BE2C (cell line): ENCODE measurements at regions not wholly inside any gene's neighbourhood (a gene's known extent, or its start where the extent isn't known, plus 50 kb on each side); places are given as distances from the start of the nearest gene placed in this dataset.
"Not testable (repeated sequence)": the region's sequence is repeated elsewhere in the genome, so short reads cannot be mapped to it uniquely, and the experiment has no call there.

Experiments used
- DNase-seq: peaks from one replicate; pipeline ENCODE4 v3.0.0-alpha.2; 2020
- H3K27me3 ChIP-seq: fragments of 250-450 bp; sonication (Bioruptor Pico); 2 replicates; pipeline ENCODE4 v1.5.1; 2020; ENCODE audit warnings: mild to moderate bottlenecking
- H3K36me3 ChIP-seq: fragments of 250-450 bp; sonication (Bioruptor Pico); 2 replicates; pipeline ENCODE4 v1.5.1; 2020; ENCODE audit warnings: mild to moderate bottlenecking
- H3K4me1 ChIP-seq: fragments of 250-450 bp; sonication (Bioruptor Pico); 2 replicates; pipeline ENCODE4 v1.5.1; 2020
- H3K4me3 ChIP-seq: 2 replicates; pipeline ENCODE4 v1.5.1; 2011; ENCODE audit warnings: low read depth, low read length
- H3K9me3 ChIP-seq: fragments of 250-450 bp; sonication (Bioruptor Pico); 2 replicates; pipeline ENCODE4 v1.5.1; 2020
- CTCF ChIP-seq: IDR thresholded peaks from 2 replicates; pipeline ENCODE4 v1.5.1; 2012; ENCODE audit warnings: mild to moderate bottlenecking, low read depth, low read length

DNA sequence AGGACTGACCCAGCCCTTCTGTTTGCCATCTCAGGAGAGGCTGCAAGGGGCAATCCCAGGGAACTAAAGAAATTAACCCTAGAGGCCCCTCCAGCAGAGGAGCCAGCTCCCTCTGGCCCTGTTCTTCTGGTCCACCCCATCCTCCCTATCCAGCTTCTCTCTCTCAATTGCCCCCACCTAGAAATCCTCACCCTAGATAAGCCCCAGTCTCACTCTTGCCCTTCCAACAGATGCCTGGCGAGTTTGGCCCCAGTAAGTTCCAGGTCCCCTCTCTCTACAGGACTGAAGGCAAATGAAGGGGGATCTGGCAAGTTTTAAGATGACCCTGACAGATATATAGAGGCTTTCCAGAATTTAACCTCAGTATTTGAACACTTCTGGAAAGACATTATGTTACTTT lies 134.0 kb downstream of the THBS2 start:
- Histone ChIP-seq H3K4me1 (no peaks in the 10 kb centered on the region), H3K27me3 (no peaks in the 10 kb centered on the region), H3K9me3 (no peaks in the 10 kb centered on the region), H3K36me3 (no peaks in the 10 kb centered on the region), H3K4me3 (no peak overlapping the region)
- no peak for TF ChIP-seq CTCF
- DNase-seq: no peak

GRCh38 chr6:169118346-169118830 lies 135.3 kb downstream of the THBS2 start:
- Histone ChIP-seq H3K4me1 (no peaks in the 10 kb centered on the region), H3K4me3 (no peak overlapping the region), H3K27me3 (no peaks in the 10 kb centered on the region), H3K9me3 (no peaks in the 10 kb centered on the region), H3K36me3 (no peaks in the 10 kb centered on the region)
- TF ChIP-seq CTCF: no peak
- no peak for DNase-seq

DNA sequence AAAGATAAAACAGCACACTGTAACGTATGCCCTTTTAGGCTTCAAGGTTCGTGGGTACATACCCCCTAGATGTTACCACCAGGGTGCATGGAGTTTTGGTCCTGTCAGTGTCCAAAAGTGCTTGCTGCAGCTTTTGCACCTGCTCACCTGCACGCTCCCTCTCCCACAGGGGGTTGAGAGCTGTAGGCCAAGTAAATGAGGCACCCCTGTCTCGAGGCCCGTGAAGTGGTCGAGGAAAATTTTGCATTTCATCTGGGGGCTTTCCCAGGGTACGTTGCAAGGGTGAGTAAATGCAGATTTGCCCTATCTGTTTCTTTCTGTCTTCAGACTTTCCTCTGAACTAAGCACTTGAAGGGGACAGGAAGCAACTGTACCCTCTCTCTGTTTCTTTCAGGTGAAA lies 136.0 kb downstream of the THBS2 start:
- no peaks in the 10 kb centered on the region for H3K36me3 ChIP-seq
- H3K4me1 ChIP-seq: no peaks in the 10 kb centered on the region
- H3K27me3 ChIP-seq: no peaks in the 10 kb centered on the region
- H3K9me3 ChIP-seq: no peaks in the 10 kb centered on the region
- DNase-seq: no peak
- TF ChIP-seq CTCF: no peak
- H3K4me3 ChIP-seq: no peak overlapping the region

DNA sequence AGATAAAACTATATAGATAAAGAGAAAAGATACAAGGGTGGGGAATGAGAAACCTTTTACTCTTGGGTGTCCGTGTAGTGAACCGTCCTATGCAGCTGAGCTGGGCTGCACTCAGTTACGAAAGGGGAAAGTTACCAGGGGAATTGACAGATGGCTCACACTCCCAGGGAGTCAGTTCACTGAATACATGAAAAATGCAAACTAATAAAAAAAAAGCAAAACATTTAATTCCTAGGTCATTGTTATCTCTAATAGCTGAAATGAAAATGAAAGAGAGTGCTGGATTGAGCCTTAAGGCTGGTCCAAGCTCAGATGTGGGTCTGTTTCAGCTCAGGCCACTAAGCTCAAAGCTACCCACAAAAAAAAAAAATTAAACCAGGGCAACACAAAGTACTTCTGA lies 138.0 kb downstream of the THBS2 start:
- Histone ChIP-seq H3K9me3 (0 out of 2 replicates have a peak, but pooled peaks cover 2% of the 10 kb centered on the region), H3K36me3 (no peaks in the 10 kb centered on the region), H3K4me1 (no peaks in the 10 kb centered on the region), H3K4me3 (no peak overlapping the region), H3K27me3 (no peaks in the 10 kb centered on the region)
- no peak for DNase-seq
- TF ChIP-seq CTCF: no peak

GRCh38 chr6:169114632-169115031 lies 139.0 kb downstream of the THBS2 start:
- not testable (repeated sequence) for H3K27me3 ChIP-seq, H3K4me3 ChIP-seq, H3K36me3 ChIP-seq, H3K4me1 ChIP-seq, H3K9me3 ChIP-seq, DNase-seq

GRCh38 chr6:169112483-169113320 lies 140.9 kb downstream of the THBS2 start:
- Histone ChIP-seq H3K4me3 (no peak overlapping the region), H3K4me1 (no peaks in the 10 kb centered on the region), H3K27me3 (no peaks in the 10 kb centered on the region), H3K36me3 (no peaks in the 10 kb centered on the region), H3K9me3 (0 out of 2 replicates have a peak, but pooled peaks cover 2% of the 10 kb centered on the region)
- TF ChIP-seq CTCF: no peak
- DNase-seq: no peak
